Adrenal gland (tissue), 9 donors: ENCODE measurements at regions not wholly inside any gene's neighbourhood (a gene's known extent, or its start where the extent isn't known, plus 50 kb on each side); places are given as distances from the start of the nearest gene placed in this dataset.

Source experiments
- DNase-seq, 7 donors: peaks; one replicate each; pipeline ENCODE4 v3.0.0-alpha.2; 2019 to 2020
- H3K27ac ChIP-seq, 5 donors: fragments of 200-600 bp; sonication (generic) in 4 of 5; 1 replicate in 3 of 5; 2 replicates in 2 of 5; pipeline versions ENCODE4 v1.5.1 to v1.8.0; 2016 to 2020; ENCODE audit warnings: mild to moderate bottlenecking in 1 of 5
- H3K27me3 ChIP-seq: fragments of 200-600 bp; 2 replicates; pipeline ENCODE4 v1.8.0; 2021
- H3K36me3 ChIP-seq, 2 donors: fragments of 200-600 bp; replicated peaks in 1 of 2; 1 replicate in 1 of 2; 2 replicates in 1 of 2; pipeline versions ENCODE4 v1.5.1 to v1.8.0; 2018 to 2022
- H3K4me1 ChIP-seq, 2 donors: fragments of 200-600 bp; replicated peaks in 1 of 2; 1 replicate in 1 of 2; 2 replicates in 1 of 2; pipeline versions ENCODE4 v1.5.1 to v1.8.0; 2018 to 2021
- H3K4me3 ChIP-seq, 4 donors: fragments of 200-600 bp; sonication (generic) in 3 of 4; one replicate each; pipeline ENCODE4 v1.5.1; 2016 to 2018
- H3K9me3 ChIP-seq, 3 donors: fragments of 200-600 bp; sonication (generic) in 1 of 3; replicated peaks in 1 of 3; 1 replicate in 2 of 3; 2 replicates in 1 of 3; pipeline versions ENCODE4 v1.5.1 to v1.8.0; 2016 to 2021
- POLR2A ChIP-seq, 2 donors: fragments of 450-650 bp; IDR thresholded peaks; one replicate each; pipeline ENCODE4 v1.6.1; 2017; ENCODE audit warnings: antibody characterized with exemption in 2 of 2, mild to moderate bottlenecking in 2 of 2, moderate library complexity in 1 of 2
- WGBS, 4 donors: extraction: QIAGEN DNeasy Blood & Tissue Kit in 2 of 4; methylation state at CpG; one replicate each; pipeline versions ENCODE4 v1.1.5 to v1.1.7; 2013 to 2017; 5-methylcytosine and 5-hydroxymethylcytosine counted together
- intact Hi-C, 2 donors: fragments of 100-400 bp; cut with DNase I; formaldehyde crosslinking; loops; one replicate each; pipeline versions ENCODE4 v1.14.1 to v1.15.0; 2022 to 2023
- TF ChIP-seq, protein P1 (sequence below), 6 experiments: fragments of 450-650 bp in 4 of 6; fragments of 200-600 bp in 2 of 6; sonication (generic) in 1 of 6; IDR thresholded peaks; 1 replicate in 5 of 6; 2 replicates in 1 of 6; pipeline versions ENCODE4 v1.5.1 to v1.8.0; 2016 to 2021; ENCODE audit warnings: antibody characterized with exemption in 6 of 6, mild to moderate bottlenecking in 2 of 6, moderate library complexity in 1 of 6
- donor health status: healthy with polysubstance abuse.
- donor health status: Bipolar disorder and iron deficiency.
- donor health status: DM: yes; HTN: yes; CAD: no.
- donor health status: DM: no; HTN: no; CAD: no.
- donor health status: DM: no; HTN: no; CAD: no.

DNA sequence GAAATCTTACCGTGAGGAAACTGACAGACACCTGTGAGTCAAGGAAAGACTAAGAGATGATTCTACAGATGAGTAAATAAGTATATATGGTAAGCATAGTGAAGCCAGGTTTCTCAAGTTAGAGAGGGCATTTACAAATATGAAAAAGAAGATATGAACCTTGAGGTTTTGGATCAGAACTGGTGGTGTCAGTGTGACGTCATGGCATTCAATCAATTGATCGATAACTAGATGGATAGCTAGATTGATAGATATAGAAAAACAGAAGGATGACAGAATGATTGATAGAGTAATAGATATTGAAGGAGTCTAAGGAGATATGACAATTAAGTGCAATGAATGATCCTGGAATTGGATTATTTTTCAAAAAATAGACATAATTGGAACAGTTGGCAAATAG lies 350.2 kb upstream of the MC4R start:
- 73 to 77% (median 75%) methylated on average over 3 of the region's 3 CpGs for WGBS, 4 donors
- DNase-seq = no peak
- TF ChIP-seq POLR2A (IDR thresholded peaks at IDR 0.05) = no peak
- TF ChIP-seq, protein P1, sequence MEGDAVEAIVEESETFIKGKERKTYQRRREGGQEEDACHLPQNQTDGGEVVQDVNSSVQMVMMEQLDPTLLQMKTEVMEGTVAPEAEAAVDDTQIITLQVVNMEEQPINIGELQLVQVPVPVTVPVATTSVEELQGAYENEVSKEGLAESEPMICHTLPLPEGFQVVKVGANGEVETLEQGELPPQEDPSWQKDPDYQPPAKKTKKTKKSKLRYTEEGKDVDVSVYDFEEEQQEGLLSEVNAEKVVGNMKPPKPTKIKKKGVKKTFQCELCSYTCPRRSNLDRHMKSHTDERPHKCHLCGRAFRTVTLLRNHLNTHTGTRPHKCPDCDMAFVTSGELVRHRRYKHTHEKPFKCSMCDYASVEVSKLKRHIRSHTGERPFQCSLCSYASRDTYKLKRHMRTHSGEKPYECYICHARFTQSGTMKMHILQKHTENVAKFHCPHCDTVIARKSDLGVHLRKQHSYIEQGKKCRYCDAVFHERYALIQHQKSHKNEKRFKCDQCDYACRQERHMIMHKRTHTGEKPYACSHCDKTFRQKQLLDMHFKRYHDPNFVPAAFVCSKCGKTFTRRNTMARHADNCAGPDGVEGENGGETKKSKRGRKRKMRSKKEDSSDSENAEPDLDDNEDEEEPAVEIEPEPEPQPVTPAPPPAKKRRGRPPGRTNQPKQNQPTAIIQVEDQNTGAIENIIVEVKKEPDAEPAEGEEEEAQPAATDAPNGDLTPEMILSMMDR (IDR thresholded peaks at IDR 0.05) = no peak
- Histone ChIP-seq H3K4me3 (no peak overlapping the region), H3K27me3 (no peaks in the 10 kb centered on the region), H3K27ac (no peak overlapping the region), H3K4me1 (no peaks in the 10 kb centered on the region), H3K9me3 (peaks cover 0 to 5% (median 0%) of the 10 kb centered on the region in 3 donors), H3K36me3 (no peaks in the 10 kb centered on the region)
- intact Hi-C loops = no loop called here

- Histone ChIP-seq H3K4me1 (no peaks in the 10 kb centered on the region), H3K9me3 (peaks cover 0 to 4% (median 0%) of the 10 kb centered on the region in 3 donors), H3K27me3 (no peaks in the 10 kb centered on the region), H3K4me3 (no peak overlapping the region), H3K36me3 (no peaks in the 10 kb centered on the region), H3K27ac (no peak overlapping the region)
- intact Hi-C loops = no loop called here
- 92 to 100% (median 95%) methylated on average over 1 of the region's 1 CpG for WGBS, 4 donors
- no peak for DNase-seq
- TF ChIP-seq, protein P1 (IDR thresholded peaks at IDR 0.05) = no peak
- TF ChIP-seq POLR2A (IDR thresholded peaks at IDR 0.05) = no peak
Measured at GRCh38 chr18:60732143-60732542, 359.6 kb upstream of the MC4R start.

DNA sequence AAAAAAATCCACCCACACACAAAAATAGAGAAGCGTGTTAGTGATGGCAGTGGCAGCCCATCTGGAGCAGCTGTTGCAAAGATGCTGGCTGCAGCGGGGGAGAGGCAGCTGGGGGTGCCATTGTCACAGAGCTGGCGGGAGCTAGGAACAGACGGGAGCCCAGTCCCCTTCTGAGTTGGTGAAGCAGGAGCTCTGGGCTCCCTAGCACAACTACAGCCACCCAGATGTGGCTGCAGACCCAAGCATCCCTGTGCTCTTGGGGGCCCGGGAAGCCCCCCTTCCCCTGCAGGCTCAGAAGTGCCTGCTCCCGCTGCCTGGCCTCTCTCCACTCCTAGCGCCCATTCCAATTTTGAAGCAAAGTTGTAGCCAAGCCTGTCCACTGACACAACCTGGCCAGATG lies 366.6 kb upstream of the MC4R start:
- Histone ChIP-seq H3K9me3 (peaks cover 0 to 4% (median 0%) of the 10 kb centered on the region in 3 donors), H3K4me3 (no peak overlapping the region), H3K27me3 (no peaks in the 10 kb centered on the region), H3K4me1 (no peaks in the 10 kb centered on the region), H3K36me3 (no peaks in the 10 kb centered on the region), H3K27ac (no peak overlapping the region)
- intact Hi-C loops = no loop called here
- WGBS, 4 donors = 69 to 90% (median 81%) methylated on average over 4 to 7 of the region's 7 CpGs
- no peak for DNase-seq
- no peak for TF ChIP-seq POLR2A (IDR thresholded peaks at IDR 0.05)
- TF ChIP-seq, protein P1 (IDR thresholded peaks at IDR 0.05) = no peak

GRCh38 chr18:60740313-60740712 lies 367.7 kb upstream of the MC4R start:
- Histone ChIP-seq H3K9me3 (peaks cover 0 to 4% (median 0%) of the 10 kb centered on the region in 3 donors), H3K27me3 (no peaks in the 10 kb centered on the region), H3K36me3 (no peaks in the 10 kb centered on the region), H3K4me3 (no peak overlapping the region), H3K4me1 (no peaks in the 10 kb centered on the region), H3K27ac (no peak overlapping the region)
- 72 to 92% (median 88%) methylated on average over 3 to 8 of the region's 8 CpGs for WGBS, 4 donors
- DNase-seq = no peak
- TF ChIP-seq, protein P1 (IDR thresholded peaks at IDR 0.05) = no peak
- TF ChIP-seq POLR2A (IDR thresholded peaks at IDR 0.05) = no peak
- intact Hi-C loops = no loop called here
